GM23248 (cell line): ENCODE measurements at regions not wholly inside any gene's neighbourhood (a gene's known extent, or its start where the extent isn't known, plus 50 kb on each side); places are given as distances from the start of the nearest gene placed in this dataset.

Source experiments
- DNase-seq: peaks from one replicate; pipeline ENCODE4 v3.0.0-alpha.2; 2015
- H2AFZ ChIP-seq: fragments of 200-600 bp; sonication (generic); 2 replicates; pipeline ENCODE4 v1.6.1; 2016; ENCODE audit warnings: antibody characterized with exemption
- H3F3A ChIP-seq: fragments of 200-600 bp; sonication (generic); 2 replicates; pipeline ENCODE4 v1.6.1; 2016; ENCODE audit warnings: mild to moderate bottlenecking, antibody characterized with exemption, mixed run types; ENCODE audit not compliant: insufficient read depth
- H3K27ac ChIP-seq: fragments of 200-600 bp; sonication (generic); 2 replicates; pipeline ENCODE4 v1.5.1; 2016; ENCODE audit warnings: mild to moderate bottlenecking
- H3K27me3 ChIP-seq: fragments of 200-600 bp; sonication (generic); replicated peaks from 2 replicates; pipeline ENCODE4 v1.6.1; 2016; ENCODE audit warnings: mild to moderate bottlenecking; ENCODE audit not compliant: insufficient read depth
- H3K36me3 ChIP-seq: fragments of 200-600 bp; sonication (generic); 2 replicates; pipeline ENCODE4 v1.6.1; 2016; ENCODE audit warnings: low read depth, mild to moderate bottlenecking
- H3K4me1 ChIP-seq: fragments of 200-600 bp; sonication (generic); 2 replicates; pipeline ENCODE4 v1.6.1; 2016; ENCODE audit warnings: mild to moderate bottlenecking; ENCODE audit not compliant: insufficient read depth
- H3K4me2 ChIP-seq: fragments of 200-600 bp; sonication (generic); one replicate; pipeline ENCODE4 v1.6.1; 2016; ENCODE audit warnings: mild to moderate bottlenecking; ENCODE audit not compliant: unreplicated experiment
- H3K4me3 ChIP-seq: fragments of 200-600 bp; sonication (generic); 2 replicates; pipeline ENCODE4 v1.5.1; 2016; ENCODE audit warnings: mild to moderate bottlenecking
- H3K79me2 ChIP-seq: fragments of 200-600 bp; sonication (generic); 2 replicates; pipeline ENCODE4 v1.6.1; 2016; ENCODE audit warnings: mild to moderate bottlenecking; ENCODE audit not compliant: insufficient read depth
- H3K9ac ChIP-seq: fragments of 200-600 bp; sonication (generic); 2 replicates; pipeline ENCODE4 v1.6.1; 2016; ENCODE audit warnings: mild to moderate bottlenecking
- H3K9me2 ChIP-seq: fragments of 200-600 bp; sonication (generic); 2 replicates; pipeline ENCODE4 v1.6.1; 2016; ENCODE audit warnings: mixed run types, mild to moderate bottlenecking, moderate library complexity; ENCODE audit not compliant: insufficient read depth
- H3K9me3 ChIP-seq: fragments of 200-600 bp; sonication (generic); one replicate; pipeline ENCODE4 v1.6.1; 2017; ENCODE audit warnings: low read depth
- H4K20me1 ChIP-seq: fragments of 200-600 bp; sonication (generic); 2 replicates; pipeline ENCODE4 v1.6.0; 2016; ENCODE audit not compliant: insufficient read depth
- EZH2 ChIP-seq: fragments of 200-600 bp; sonication (generic); IDR thresholded peaks from 2 replicates; pipeline ENCODE4 v1.6.1; 2018; ENCODE audit warnings: antibody characterized with exemption, mild to moderate bottlenecking; ENCODE audit not compliant: insufficient read depth, poor library complexity, severe bottlenecking
- EZH2phosphoT487 ChIP-seq: fragments of 200-600 bp; sonication (generic); IDR thresholded peaks from 2 replicates; pipeline ENCODE4 v1.6.1; 2018; ENCODE audit warnings: antibody characterized with exemption, moderate library complexity, mild to moderate bottlenecking, low read depth; ENCODE audit not compliant: insufficient read depth
- WGBS, 2 experiments: methylation state at CpG; one replicate each; pipeline ENCODE4 v1.1.6; 2015 to 2017; ENCODE audit warnings: low lambda C conversion rate in 2 of 2, low coverage in 1 of 2; ENCODE audit errors: missing lambda C conversion rate in 2 of 2; 5-methylcytosine and 5-hydroxymethylcytosine counted together
- in situ Hi-C: fragments of 300-500 bp; cut with MboI; formaldehyde crosslinking; loops from 2 replicates; pipeline ENCODE4 v1.15.0; 2020

- DNase-seq, result no peak
- Histone ChIP-seq H3K9me3 (no peaks in the 10 kb centered on the region), H3F3A (peaks cover 43% of the 10 kb centered on the region), H3K27ac (no peak overlapping the region), H3K9ac (no peak overlapping the region), H3K4me2 (no peak overlapping the region), H3K9me2 (no peaks in the 10 kb centered on the region), H3K79me2 (no peaks in the 10 kb centered on the region), H2AFZ (no peak overlapping the region), H4K20me1 (no peaks in the 10 kb centered on the region), H3K36me3 (no peaks in the 10 kb centered on the region), H3K4me1 (peaks cover 47% of the 10 kb centered on the region), H3K4me3 (no peak overlapping the region), H3K27me3 (no peaks in the 10 kb centered on the region)
- WGBS, 2 experiments, result 96% methylated on average over 19 to 54 of the region's 54 CpGs
- TF ChIP-seq EZH2 (no peak), EZH2phosphoT487 (no peak)
- in situ Hi-C loops, result no loop called here
Measured at GRCh38 chr7:22664988-22665798, 61.8 kb upstream of the IL6 start.

DNA sequence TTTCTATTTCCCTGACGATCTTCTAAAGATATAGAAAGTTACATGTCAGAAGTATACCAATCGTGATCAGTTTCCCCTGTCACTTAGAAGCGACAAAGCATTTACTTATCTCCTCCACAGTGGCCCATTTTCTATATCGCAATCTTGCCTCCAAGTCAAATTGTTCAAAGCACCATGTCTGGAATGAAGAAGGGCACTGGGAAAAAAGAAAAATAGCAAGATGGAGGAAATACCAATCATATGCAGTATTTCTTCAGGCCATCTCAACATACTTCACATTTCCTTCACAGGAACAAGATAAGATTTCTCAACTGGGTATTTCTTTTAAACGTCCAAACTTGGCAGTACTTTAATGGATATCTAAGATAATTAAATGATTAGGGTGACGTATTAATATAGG, 63.3 kb upstream of the IL6 start:
- Histone ChIP-seq H3K4me3 (no peak overlapping the region), H3F3A (peaks cover 42% of the 10 kb centered on the region), H3K27ac (peak overlapping the region; percentile 57), H3K9me2 (no peaks in the 10 kb centered on the region), H3K4me2 (peak overlapping the region; percentile 22), H3K27me3 (no peaks in the 10 kb centered on the region), H3K79me2 (no peaks in the 10 kb centered on the region), H3K9ac (no peak overlapping the region), H3K36me3 (no peaks in the 10 kb centered on the region), H4K20me1 (no peaks in the 10 kb centered on the region), H3K9me3 (no peaks in the 10 kb centered on the region), H3K4me1 (peaks cover 48% of the 10 kb centered on the region), H2AFZ (peak overlapping the region; percentile 15)
- no peak for TF ChIP-seq EZH2
- TF ChIP-seq EZH2phosphoT487, result no peak
- 77 to 85% methylated on average over 6 of the region's 6 CpGs for WGBS, 2 experiments
- in situ Hi-C loops, result no loop called here
- peak; percentile 9 for DNase-seq

- peaks cover 48% of the 10 kb centered on the region for H3K4me1 ChIP-seq
- H2AFZ ChIP-seq, result peak overlapping the region; percentile 15
- H3K9me3 ChIP-seq, result no peaks in the 10 kb centered on the region
- H3K4me2 ChIP-seq, result peak overlapping the region; percentile 22
- no peak for TF ChIP-seq EZH2phosphoT487
- TF ChIP-seq EZH2, result no peak
- H4K20me1 ChIP-seq, result no peaks in the 10 kb centered on the region
- peak overlapping the region; percentile 26; the same call in 1 of the 2 replicates for H3K9ac ChIP-seq
- peak; percentile 78 for DNase-seq
- H3K79me2 ChIP-seq, result no peaks in the 10 kb centered on the region
- H3K36me3 ChIP-seq, result no peaks in the 10 kb centered on the region
- WGBS, 2 experiments, result 8 to 27% methylated on average over 2 of the region's 2 CpGs
- in situ Hi-C loops, result no loop called here
- H3K27ac ChIP-seq, result peak overlapping the region; percentile 57
- no peaks in the 10 kb centered on the region for H3K27me3 ChIP-seq
- H3F3A ChIP-seq, result peaks cover 38% of the 10 kb centered on the region
- H3K9me2 ChIP-seq, result no peaks in the 10 kb centered on the region
- H3K4me3 ChIP-seq, result no peak overlapping the region
Measured at GRCh38 chr7:22663357-22663718, 63.7 kb upstream of the IL6 start.

GRCh38 chr7:22662556-22663356, 64.2 kb upstream of the IL6 start:
- WGBS, 2 experiments, result 62% methylated on average over 3 of the region's 3 CpGs

More at GRCh38 chr7:22662556-22663356, 64.2 kb upstream of the IL6 start:
- TF ChIP-seq EZH2 (no peak), EZH2phosphoT487 (no peak)
- Histone ChIP-seq H3K4me1 (peaks cover 44% of the 10 kb centered on the region), H3K27ac (peak overlapping the region; percentile 57), H3K27me3 (no peaks in the 10 kb centered on the region), H3K9ac (peak overlapping the region; percentile 26), H4K20me1 (no peaks in the 10 kb centered on the region), H3K79me2 (no peaks in the 10 kb centered on the region), H3K4me2 (peak overlapping the region; percentile 22), H3K4me3 (no peak overlapping the region), H3F3A (peaks cover 33% of the 10 kb centered on the region), H3K9me3 (no peaks in the 10 kb centered on the region), H3K36me3 (no peaks in the 10 kb centered on the region), H3K9me2 (no peaks in the 10 kb centered on the region), H2AFZ (peak overlapping the region; percentile 15)
- DNase-seq, result peak; percentile 23
- in situ Hi-C loops, result no loop called here
